Ureter (tissue), 1 donor: ENCODE measurements at regions not wholly inside any gene's neighbourhood (a gene's known extent, or its start where the extent isn't known, plus 50 kb on each side); places are given as distances from the start of the nearest gene placed in this dataset.

Experiments
- DNase-seq: peaks from one replicate; pipeline ENCODE4 v3.0.0-alpha.2; 2020; ENCODE audit warnings: low spot score
- donor health status: DM: yes; HTN: yes; CAD: no.

DNA sequence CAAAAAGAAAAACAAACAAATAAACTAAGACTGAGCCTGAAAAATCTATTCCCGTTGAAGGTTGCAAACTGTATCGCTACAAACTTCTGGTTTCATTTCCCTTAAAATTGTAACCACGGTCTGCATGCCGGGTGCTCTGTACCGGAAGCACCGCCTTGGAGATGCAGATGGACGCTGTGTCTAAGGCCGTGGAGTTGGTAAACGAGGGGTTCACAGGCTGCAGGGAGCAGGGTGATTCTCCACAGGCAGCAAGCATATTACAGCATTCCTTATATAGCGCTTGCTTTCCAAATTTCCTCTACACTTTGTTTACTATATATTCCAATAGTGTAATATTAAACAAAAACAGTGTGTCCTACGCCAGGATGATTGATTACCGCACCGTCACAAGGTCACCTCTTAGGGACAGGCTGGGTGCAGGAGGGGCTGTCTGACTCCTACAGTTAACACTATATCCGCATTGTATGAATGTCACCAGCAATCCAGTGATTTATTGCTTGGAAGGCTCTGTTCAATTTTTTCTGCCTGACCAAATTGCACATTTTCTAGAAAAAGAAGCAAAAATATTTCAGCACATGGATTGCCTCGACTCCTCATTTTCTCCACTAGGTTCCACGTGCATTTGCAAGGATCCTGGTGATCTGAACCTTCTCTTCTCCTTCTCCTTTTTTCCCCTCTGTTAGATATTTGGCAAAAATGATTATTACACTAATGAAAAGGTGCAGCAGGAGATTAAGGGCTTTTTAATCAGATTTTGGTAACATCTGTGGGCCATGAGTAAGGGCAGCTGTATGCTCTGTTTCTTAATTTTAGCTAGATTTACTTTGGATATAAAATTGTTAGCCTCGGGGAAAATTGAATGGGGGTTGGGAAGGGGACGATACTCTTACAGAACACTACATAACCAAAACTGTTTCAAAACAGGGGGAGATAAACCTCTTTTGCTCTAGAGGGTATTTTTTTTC lies 325.8 kb upstream of the MGMT start:
- no peak for DNase-seq

DNA sequence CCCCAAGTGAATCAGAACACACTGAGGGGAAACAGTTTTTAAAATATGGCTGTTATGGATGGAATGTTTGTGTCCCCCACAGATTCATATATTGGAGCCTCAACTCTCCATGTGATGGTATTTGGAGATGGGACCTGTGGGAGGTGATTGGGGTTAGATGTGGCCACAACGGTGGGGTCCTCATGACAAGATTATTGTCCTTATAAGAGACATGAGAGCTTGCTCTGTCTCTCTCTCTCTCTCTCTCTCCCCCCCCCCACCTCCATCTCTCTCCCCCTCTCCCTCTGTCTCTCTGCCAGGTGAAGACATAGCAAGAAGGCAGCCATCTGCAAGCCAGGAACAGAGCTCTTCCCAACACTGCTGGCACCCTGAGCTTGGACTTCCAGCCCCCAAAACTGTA lies 315.8 kb upstream of the MGMT start:
- no peak for DNase-seq

DNA sequence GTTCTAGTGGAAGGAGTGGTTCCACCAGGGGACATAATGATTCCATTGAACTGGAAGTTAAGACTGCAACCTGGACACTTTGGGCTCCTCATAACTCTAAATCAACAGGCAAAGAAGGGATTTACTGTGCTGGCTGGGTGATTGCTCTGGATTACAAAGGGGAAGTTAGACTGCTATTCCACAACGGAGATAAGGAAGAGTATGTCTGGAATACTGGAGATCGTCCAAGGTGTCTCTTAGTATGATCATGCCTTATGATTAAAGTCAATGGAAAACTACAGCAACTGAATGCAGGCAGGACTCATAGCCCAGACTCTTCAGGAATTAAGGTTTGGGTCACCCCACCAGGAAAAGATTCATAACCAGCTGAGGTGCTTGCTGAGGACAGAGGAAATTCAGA lies 310.6 kb upstream of the MGMT start:
- DNase-seq = no peak

DNA sequence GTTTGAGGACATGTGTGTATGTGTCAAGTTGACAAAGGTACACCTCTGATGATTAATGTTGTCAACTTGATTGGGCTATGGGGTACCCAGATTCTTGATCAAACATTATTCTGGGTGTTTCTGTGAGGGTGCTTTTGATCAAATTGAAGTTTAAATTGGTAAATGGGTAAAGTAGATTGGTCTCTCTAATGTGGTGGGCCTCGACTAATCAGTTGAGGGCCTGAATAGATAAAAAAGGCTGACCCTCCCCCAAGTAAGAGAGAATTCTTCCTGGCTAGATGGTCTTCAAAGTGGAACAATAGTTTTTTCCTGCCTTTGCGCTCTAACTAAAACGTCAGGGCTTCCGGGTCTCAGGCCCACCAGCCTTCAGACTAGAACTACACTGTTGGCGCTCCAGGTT lies 309.9 kb upstream of the MGMT start:
- no peak for DNase-seq

DNA sequence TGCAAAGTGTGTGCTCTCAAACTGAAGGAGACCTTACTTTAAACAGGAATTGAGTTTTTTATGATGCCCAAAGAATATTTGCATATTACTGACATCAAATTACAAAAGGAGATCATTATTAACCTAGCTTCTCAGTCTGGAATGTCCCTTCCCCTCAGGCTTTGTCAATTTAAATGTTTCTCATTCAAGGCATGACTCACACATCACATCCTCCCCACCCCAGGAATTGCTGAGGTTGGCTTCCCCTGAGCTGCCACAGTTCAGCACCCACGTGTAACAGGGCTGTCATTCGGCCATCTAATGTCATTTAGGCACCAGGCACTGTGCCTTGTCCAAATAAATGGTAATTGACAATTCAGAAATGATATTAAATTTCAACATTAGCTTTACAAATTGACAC lies 305.9 kb upstream of the MGMT start:
- DNase-seq = no peak

DNA sequence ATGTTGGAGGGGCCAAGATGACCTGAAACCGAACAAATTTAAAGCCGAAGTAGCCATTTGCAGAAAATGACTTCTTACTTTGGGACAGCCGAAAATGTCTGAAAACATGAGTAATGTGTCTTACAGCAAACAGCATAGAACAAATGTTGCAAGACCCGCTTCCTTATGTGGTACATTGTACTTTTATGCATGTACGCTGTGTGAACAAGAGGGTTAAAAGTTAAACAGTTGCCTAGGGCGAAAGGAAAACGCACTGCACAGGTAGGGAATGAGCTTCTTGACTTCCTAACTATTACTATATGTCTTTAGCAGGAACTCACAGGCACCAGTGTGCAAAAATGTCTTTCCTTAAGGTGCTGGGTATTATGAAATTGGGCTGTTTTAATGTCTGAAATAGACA lies 303.5 kb upstream of the MGMT start:
- DNase-seq = no peak

DNA sequence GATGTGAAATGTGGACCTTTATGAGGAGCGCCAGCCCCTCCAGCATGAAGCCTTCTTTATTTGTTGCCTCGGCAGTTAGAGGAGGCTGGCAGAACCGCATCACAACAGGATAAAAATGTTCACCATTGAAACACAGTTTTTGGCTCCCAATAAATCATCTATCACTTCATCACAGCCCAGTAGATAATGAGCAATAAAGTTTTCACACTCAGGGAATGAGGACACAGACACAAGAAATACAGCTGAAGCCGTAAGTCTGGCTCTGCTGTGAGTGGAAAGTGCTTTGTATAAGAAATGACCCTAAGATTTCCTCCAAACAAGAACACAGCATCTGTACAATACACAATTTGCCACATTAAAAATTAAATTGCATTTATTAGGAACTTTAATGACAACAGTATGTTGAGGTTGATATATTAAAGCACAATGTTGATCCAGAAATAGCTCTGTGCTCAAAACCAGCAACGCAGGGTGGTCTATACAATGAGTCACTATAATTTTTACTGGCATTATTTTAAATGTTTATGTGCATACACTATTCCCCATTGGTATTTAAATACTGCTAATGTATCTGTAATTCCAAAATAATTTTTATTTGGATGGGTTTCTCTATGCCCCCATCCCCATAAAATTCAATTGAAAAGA lies 301.8 kb upstream of the MGMT start:
- no peak for DNase-seq

DNA sequence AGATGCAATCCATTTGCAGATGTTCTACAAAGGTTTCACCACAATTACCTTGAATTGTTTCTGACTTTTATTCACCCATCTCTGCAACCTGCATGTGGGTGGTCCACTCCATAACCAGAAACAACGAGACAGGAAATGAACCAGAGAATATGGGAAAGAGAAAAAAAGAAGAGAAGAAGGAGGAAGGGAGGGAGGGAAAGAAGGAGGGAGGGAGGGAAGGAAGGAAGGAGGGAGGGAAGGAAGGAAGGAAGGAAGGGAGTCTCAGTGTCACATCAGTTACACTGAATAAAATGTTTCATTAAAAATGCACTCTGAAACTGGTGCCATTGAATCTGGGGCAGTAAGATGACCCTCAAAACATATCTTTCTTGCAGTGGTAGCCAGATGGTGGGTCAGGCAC lies 301.3 kb upstream of the MGMT start:
- DNase-seq = no peak

DNA sequence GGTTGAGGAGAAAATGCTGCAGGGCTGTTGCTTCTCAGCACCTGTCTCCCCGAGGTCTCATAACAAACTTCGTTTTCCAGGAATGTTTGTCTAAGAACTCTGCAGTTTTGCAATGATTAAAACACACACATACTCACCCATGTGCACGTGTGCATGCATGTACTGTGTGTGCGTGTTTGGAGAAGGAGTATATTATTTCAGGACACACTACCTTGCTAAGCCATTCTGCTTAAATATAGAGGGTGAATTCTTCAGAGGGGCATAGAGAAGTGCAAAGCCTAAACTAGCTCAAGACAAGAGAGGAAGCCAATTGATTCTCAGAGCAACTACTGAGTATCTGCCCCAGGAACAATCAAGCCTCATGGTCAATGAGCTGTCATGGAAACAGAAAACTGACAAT lies 298.4 kb upstream of the MGMT start:
- DNase-seq = no peak

DNA sequence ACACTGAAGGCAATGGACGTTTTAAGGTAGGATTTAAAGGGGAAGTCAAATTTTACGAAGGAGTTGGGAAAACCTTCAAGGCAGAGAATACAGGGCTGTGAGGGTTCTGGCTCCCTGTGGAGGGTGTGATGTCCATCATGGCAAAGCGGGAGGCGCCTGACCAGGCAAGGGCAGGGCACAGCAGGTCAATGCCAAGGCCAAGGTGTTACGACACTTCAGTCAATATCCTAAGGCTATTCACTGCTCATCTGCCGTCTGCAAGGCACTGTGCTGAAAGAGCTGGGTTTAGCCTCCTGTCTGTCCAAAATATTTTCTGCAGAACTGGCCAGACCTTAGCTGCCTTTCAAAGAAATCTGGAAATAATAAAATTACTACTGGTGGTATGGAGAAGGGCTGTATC lies 297.9 kb upstream of the MGMT start:
- DNase-seq = no peak

DNA sequence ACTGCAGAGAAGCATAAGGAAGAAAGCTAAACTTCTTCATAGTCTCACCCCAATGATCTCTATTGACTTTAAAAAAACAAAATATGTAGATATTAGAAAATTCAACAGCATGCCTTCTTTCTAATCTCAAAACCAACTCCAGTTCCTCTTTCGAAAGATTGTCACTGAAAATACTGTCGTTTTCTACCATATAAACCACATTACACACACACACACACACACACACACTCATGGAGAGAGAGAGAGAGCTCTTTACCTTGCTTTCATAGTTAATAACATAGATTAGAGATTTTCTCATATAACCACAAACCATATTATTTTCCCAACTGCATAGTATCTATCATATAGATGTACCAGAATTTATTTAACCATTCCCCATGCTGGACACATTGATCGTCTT lies 296.2 kb upstream of the MGMT start:
- DNase-seq = no peak

DNA sequence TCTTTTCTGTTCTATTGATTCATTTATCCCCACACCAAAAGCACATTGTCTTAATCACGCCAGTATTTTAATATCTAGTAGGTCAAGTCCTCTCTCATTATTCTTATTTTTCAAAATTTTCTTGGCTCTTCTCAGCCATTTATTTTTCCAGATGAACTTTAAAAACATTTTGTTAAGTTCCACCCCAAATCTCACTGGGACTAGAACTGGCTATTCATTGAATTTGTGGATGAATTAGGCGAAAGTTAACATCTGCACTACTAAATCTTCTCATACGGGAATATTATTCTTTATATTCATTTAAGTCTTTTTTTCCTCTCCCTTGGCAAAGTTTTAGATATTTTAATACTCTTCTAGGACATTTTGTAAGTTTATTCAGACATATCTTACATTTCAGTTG lies 295.2 kb upstream of the MGMT start:
- no peak for DNase-seq

DNA sequence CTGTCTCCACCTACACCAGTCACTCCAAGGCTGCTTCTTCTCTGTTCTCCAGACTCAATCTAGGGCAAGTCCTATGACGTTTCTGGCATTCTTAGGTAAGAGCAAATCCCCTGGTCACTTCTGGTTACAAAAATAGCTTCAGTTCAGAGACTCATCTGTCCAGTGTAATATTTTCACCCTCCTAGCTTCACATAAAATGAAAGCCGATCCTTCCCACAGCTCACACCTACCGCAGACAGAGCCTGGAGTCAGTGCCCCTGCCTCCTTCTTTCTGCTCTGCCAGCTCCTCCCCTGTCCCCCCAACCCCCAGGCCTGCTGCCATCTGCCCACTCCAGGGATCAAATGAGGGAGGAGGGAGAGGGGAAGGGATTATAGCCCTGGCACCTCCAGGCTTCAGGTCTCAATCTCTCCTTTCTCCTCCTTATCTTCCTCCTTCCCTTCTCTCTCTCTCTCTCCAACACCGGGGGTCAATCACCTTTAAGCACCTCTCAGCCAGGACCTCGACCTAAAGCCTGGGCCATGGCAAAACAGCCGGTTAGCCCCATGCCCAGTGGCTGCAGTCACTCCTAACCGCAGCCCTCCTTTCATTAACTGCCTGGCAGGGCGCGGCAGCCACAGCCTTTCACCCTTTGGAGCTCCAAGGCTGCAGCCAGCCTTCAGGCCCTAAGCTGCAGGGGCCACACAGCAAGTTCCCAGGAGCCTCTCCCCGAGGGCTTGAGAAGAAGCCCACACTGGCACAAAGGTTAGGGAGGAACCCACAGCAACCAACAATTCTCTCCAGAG lies 292.6 kb upstream of the MGMT start:
- DNase-seq = no peak

DNA sequence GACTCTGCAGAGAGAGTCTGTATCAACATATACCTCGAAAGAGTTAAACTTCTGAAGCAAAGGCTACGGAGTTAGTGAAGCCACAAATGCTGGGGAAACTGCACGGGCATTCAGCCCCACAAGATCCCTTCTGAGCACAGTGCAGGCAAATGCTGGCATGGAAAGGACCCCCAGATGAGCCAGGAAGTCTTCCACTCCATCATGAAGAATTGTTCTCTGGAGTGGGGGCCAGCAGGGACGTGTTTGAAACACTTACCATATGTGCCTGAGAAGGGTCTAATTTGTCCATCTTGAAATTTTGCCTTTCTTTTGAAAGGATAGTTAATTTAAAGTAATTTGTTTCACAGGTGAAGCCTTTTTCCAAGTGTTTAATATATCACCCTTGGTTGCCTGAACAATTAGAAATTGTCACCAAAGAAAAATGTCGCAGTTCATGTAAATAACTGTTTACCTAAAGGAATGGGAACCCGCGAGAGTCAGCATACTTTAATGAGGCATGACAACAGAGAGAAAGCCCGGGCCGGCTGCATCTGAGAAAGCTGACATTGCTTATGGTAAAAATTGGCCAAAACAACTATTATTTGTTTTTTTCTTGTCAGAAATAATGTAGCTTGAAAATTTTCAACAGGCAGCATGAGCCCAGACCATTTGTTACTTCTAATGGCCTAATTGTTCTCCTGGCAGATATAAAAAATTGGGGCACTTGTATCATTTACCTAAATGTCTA lies 287.6 kb upstream of the MGMT start:
- DNase-seq = no peak

DNA sequence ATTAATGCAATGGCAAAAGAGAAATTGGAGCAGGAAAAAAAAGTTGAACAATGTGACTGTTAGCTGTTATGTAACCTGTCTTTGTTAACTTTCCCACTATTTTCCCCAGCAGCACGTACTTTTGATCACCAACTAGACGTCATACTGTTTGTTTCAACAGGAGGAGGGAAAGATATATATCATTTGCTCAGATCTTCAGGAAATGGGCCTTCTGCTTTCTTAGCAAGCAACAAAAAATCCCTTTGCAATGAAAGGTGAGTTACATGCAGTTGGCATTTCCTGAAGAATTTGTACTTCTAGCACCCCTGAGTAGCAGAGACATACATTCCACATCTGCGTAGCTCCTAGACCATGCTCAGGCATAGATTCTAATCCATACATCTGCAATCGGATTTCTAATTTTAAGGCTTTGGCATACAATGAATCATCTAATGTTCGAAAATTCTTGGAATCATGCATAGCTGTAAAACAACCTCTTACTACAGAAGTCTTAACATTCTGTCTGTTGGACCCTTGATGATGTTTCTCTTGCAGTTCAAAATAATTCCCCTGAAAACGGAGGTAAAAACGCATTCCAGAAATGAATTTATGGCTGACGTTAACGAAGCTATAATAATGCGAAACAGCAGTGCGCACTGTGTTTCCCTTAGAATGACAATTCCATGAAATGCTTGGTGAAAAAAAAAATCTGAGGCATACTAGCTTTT lies 286.9 kb upstream of the MGMT start:
- no peak for DNase-seq

DNA sequence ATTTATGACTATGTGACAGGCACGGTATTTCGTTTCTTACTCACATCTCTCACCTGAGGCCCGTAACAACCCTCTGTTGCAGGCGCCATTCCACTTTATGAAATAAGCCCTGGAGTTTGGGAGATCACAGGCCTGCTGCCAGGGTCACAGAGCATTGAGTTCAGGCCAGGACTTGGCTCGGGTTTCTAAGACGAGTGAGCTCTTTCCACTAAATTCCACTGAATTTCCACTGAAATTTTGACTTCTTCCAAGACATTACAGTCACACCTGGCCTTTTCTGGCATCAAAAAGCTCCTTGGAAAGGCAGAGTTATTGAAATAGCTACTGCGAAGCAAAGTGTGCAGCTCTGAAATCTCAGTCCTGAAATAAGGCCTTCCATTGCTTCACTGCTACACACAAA lies 282.8 kb upstream of the MGMT start:
- no peak for DNase-seq

DNA sequence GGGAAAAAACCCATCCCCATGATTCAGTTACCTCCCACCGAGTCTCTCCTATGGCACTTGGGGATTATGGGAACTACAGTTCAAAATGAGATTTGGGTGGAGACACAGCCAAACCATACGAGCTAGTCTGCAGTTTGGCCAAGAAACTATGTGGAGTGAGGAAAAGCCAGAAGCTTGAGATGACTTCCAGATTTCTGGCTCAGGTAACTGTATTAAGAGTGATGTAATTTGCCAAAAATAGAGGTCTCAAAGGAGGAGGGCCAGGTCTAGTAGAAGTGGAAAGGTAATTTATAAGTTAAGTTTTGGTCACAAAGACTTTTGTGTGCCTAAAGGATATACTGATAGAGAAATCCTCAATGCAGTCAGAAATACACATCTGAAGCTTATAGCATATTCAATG lies 279.7 kb upstream of the MGMT start:
- DNase-seq = no peak

DNA sequence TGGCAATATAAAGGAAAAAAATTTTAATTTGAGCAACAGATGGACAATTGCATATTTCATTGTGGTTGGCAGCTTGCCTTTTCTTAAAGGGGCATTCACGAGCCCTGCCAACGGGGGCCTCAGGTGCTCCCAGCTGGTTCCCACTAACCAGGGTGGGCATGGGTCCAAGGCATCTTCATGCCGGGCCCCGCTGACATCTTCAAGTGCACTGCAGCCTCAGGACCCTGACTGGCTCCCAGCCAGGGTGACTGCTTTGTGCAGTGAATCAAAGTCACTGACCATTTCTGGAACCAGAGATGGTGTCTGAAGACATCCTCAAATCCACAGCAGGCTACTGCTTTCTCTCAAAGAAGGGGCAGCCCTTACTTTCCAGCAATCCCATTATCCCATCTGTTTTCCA lies 275.2 kb upstream of the MGMT start:
- DNase-seq = no peak

DNA sequence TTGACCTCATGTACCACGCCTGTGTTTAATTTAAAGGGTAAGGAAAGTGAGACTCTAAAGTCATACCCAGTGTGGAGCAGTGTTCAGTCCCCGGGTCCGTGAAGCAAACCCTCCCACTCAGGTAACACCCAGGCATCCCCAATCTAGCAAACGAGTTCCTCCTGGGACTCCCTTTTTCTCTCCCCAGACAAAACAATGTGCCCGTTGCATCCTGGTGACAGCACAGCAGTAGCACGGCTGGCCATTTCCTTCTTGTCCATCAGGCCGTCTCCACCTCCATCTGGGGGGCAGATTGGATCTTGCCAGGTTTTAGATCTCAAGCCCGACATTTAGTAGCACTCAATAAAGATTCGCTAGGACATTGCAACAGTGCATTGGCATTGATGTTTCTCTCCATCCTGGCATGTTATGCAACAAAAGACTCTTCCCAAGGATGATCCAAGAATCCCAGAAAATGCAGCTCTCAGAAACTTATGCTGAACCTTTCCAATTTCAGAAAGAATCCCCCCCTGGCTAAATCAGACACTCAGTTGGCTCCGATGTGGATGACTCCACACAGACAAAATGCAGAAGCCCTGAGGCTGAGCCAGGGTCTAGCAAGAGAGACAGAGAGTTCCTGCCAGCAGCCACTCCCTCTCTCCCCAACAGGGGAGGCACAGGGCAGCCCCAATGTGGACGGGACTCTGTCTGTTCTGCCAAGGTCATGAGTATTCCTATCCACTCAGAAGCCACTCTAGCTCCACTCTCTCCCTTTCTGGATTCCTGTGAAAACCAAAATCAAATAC lies 274.5 kb upstream of the MGMT start:
- DNase-seq = no peak

DNA sequence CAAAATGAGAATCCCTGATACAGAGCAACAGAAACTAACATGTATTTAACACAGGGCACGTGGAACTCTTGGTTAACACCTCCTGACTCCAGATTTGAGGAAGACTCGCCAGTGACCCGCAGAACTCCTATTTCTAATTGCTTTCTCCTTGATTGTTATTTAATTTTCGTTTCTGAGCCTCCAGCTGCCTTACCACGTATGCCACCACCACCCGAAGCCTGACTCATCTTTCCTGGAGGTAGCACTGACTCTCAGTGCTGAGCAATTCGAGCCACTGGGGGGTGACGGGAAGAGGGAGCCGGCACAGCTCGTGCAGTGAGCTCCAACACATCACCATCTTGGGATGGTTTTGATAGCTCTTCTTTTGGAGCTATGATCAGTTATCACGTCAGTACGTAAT lies 273.9 kb upstream of the MGMT start:
- no peak for DNase-seq
